Fibroblast of villous mesenchyme (primary cell): ENCODE measurements at regions not wholly inside any gene's neighbourhood (a gene's known extent, or its start where the extent isn't known, plus 50 kb on each side); places are given as distances from the start of the nearest gene placed in this dataset.

Source experiments
- DNase-seq: peaks from one replicate; pipeline ENCODE4 v3.0.0-alpha.2; 2010; ENCODE audit warnings: low read depth
- H3K4me3 ChIP-seq: 2 replicates; pipeline ENCODE4 v1.5.1; 2011; ENCODE audit warnings: low read depth, mild to moderate bottlenecking, low read length
- CTCF ChIP-seq: IDR thresholded peaks from 2 replicates; pipeline ENCODE4 v1.5.1; 2012; ENCODE audit warnings: low read depth, mild to moderate bottlenecking, low read length; ENCODE audit not compliant: insufficient read depth

- no peak for DNase-seq
- H3K4me3 ChIP-seq, result no peak overlapping the region
- no peak for TF ChIP-seq CTCF
These were observed 113.4 kb upstream of the CCDC68 start for GRCh38 chr18:55072698-55073097.

- no peak for TF ChIP-seq CTCF
- no peak for DNase-seq
- no peak overlapping the region for H3K4me3 ChIP-seq
These were observed 112.9 kb upstream of the CCDC68 start for GRCh38 chr18:55072181-55072580.

GRCh38 chr18:55069497-55069896 is 110.2 kb upstream of the CCDC68 start:
- no peak for TF ChIP-seq CTCF
- no peak overlapping the region for H3K4me3 ChIP-seq
- DNase-seq, result no peak

- DNase-seq, result no peak
- H3K4me3 ChIP-seq, result no peak overlapping the region
- TF ChIP-seq CTCF, result no peak
These were observed 105.5 kb upstream of the CCDC68 start for GRCh38 chr18:55064760-55065159.

GRCh38 chr18:55064073-55064472 is 104.8 kb upstream of the CCDC68 start:
- H3K4me3 ChIP-seq, result no peak overlapping the region
- no peak for DNase-seq
- TF ChIP-seq CTCF, result no peak

GRCh38 chr18:55054021-55054990 is 95.0 kb upstream of the CCDC68 start:
- no peak overlapping the region for H3K4me3 ChIP-seq
- TF ChIP-seq CTCF, result no peak
- DNase-seq, result no peak
